ENCODE measurements at regions not wholly inside any gene's neighbourhood (a gene's known extent, or its start where the extent isn't known, plus 50 kb on each side); places are given as distances from the start of the nearest gene placed in this dataset.

DNA sequence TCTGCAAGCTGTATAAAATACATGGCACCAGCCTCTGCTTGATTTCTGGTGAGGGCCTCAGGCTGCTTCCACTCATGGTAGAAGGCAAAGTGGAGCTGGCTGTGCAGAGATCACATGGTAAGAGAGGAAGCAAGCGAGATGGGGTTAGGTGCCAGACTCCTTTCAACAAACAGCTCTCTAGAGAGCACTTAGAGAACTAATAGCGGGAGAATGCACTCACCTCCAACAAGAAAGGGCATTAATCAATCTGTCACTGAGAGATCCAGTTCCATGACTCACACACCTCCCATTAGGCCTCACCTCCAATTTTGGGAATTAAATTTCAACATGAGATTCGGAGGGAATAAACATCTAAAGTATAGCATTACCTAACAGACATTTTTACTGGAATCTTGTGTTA is 644.1 kb upstream of the ARRDC4 start:
- no peaks in the 10 kb centered on the region for H3K9me3 Mint-ChIP-seq (ENCODE audit: low read depth, unreplicated experiment)
- H3K4me3 Mint-ChIP-seq (ENCODE audit: low read depth, unreplicated experiment) = no peak overlapping the region
- H3K27ac Mint-ChIP-seq (ENCODE audit: unreplicated experiment) = no peak overlapping the region
- DNase-seq = peak; percentile 20
- no peaks in the 10 kb centered on the region for H3K27me3 Mint-ChIP-seq (ENCODE audit: unreplicated experiment)
- TF ChIP-seq, protein P1, sequence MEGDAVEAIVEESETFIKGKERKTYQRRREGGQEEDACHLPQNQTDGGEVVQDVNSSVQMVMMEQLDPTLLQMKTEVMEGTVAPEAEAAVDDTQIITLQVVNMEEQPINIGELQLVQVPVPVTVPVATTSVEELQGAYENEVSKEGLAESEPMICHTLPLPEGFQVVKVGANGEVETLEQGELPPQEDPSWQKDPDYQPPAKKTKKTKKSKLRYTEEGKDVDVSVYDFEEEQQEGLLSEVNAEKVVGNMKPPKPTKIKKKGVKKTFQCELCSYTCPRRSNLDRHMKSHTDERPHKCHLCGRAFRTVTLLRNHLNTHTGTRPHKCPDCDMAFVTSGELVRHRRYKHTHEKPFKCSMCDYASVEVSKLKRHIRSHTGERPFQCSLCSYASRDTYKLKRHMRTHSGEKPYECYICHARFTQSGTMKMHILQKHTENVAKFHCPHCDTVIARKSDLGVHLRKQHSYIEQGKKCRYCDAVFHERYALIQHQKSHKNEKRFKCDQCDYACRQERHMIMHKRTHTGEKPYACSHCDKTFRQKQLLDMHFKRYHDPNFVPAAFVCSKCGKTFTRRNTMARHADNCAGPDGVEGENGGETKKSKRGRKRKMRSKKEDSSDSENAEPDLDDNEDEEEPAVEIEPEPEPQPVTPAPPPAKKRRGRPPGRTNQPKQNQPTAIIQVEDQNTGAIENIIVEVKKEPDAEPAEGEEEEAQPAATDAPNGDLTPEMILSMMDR (IDR thresholded peaks at IDR 0.05; ENCODE audit: unreplicated experiment) = no peak
- BruUV-seq (replicated peaks) = no TSS peak
- peaks cover 16% of the 10 kb centered on the region for H3K36me3 Mint-ChIP-seq (ENCODE audit: insufficient read depth, unreplicated experiment)
- peaks cover 29% of the 10 kb centered on the region for H3K4me1 Mint-ChIP-seq (ENCODE audit: low read depth, unreplicated experiment)
- intact Hi-C loops (cut with micrococcal nuclease; ENCODE audit: unreplicated experiment) = loop anchor here (2.0 to 10.0 kb wide), 2 partner anchors 70 to 642 kb away; no protein-coding TSS in a partner anchor
- CTCF ChIA-PET = interaction anchor here (1.3 kb wide), 1 partner anchor 70 kb away, joined by 3 read pairs; no protein-coding TSS in a partner anchor

DNA sequence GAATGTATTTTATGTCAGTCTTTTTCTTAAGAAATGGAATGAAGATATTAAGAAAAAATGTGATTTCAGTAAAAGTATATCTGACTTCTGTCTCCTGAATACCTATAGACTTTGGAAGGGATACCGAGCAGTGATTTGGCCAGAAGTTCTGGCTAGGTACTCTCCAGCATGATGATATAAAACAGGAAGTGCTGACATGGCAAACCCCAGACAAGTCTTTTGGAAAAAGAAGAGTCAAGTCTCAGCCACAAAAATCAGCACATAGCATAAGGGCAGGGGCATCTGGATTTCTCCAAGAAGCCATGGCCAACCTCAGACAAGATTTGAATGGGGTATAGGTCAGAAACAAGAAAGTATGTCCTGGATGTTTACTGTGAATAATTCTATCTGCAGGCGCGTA is 643.3 kb upstream of the ARRDC4 start:
- H3K4me1 Mint-ChIP-seq (ENCODE audit: low read depth, unreplicated experiment) = peaks cover 29% of the 10 kb centered on the region
- no peaks in the 10 kb centered on the region for H3K27me3 Mint-ChIP-seq (ENCODE audit: unreplicated experiment)
- H3K4me3 Mint-ChIP-seq (ENCODE audit: low read depth, unreplicated experiment) = no peak overlapping the region
- TF ChIP-seq, protein P1 (IDR thresholded peaks at IDR 0.05; ENCODE audit: unreplicated experiment) = no peak
- H3K27ac Mint-ChIP-seq (ENCODE audit: unreplicated experiment) = no peak overlapping the region
- intact Hi-C loops (cut with micrococcal nuclease; ENCODE audit: unreplicated experiment) = loop anchor here (2.0 to 10.0 kb wide), 2 partner anchors 70 to 642 kb away; no protein-coding TSS in a partner anchor
- CTCF ChIA-PET = interaction anchor here (1.3 kb wide), 1 partner anchor 71 kb away, joined by 3 read pairs; no protein-coding TSS in a partner anchor
- H3K36me3 Mint-ChIP-seq (ENCODE audit: insufficient read depth, unreplicated experiment) = peaks cover 16% of the 10 kb centered on the region
- H3K9me3 Mint-ChIP-seq (ENCODE audit: low read depth, unreplicated experiment) = no peaks in the 10 kb centered on the region
- no peak for DNase-seq
- no TSS peak for BruUV-seq (replicated peaks)

DNA sequence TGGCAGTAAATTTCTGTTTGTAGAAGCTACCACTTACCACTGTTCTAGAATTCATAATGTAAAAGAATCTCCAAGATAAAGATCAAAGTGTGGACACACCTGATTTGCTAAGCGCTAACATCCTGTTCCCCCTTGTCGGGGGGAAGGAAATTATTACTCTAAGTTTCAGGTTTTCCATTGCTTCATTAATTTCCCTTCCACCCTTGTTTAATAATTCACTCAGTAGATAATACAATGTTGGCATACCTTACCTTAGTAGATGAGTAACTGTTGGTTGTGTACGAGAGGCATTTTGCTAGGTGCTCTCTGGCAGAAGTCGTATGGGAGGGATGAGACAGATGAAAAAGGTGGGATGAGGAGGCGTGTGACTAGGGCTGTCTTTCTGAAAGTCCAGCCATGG is 641.2 kb upstream of the ARRDC4 start:
- CTCF ChIA-PET = no interaction called here
- TF ChIP-seq, protein P1 (IDR thresholded peaks at IDR 0.05; ENCODE audit: unreplicated experiment) = no peak

DNA sequence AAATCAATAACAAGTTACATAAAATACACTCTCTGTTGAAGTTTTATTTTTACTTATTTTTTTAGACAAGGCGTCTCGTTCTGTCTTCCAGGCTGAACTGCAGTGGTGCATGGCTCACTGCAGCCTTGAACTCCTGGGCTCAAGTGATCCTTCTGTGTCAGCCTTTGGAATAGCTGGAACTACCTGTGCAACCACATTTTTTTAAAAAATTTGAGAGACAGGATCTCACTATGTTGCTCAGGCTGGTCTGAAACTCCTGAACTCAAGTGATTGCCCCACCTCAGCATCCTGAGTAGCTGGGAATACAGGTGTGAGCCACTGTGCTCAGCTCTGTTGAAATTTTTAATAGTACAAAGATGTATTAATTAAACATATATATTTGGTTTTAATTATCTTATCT is 614.3 kb upstream of the ARRDC4 start:
- TF ChIP-seq, protein P1 (IDR thresholded peaks at IDR 0.05; ENCODE audit: unreplicated experiment) = no peak
- Mint-ChIP-seq H3K9me3 (ENCODE audit: low read depth, unreplicated experiment) (peaks cover 10% of the 10 kb centered on the region), H3K36me3 (ENCODE audit: insufficient read depth, unreplicated experiment) (no peaks in the 10 kb centered on the region), H3K4me1 (ENCODE audit: low read depth, unreplicated experiment) (no peaks in the 10 kb centered on the region), H3K27me3 (ENCODE audit: unreplicated experiment) (no peaks in the 10 kb centered on the region), H3K4me3 (ENCODE audit: low read depth, unreplicated experiment) (no peak overlapping the region), H3K27ac (ENCODE audit: unreplicated experiment) (no peak overlapping the region)
- CTCF ChIA-PET = interaction anchor here (0.6 kb wide), 1 partner anchor 283 kb away, joined by 4 read pairs; no protein-coding TSS in a partner anchor
- BruUV-seq (replicated peaks) = no TSS peak
- intact Hi-C loops (cut with micrococcal nuclease; ENCODE audit: unreplicated experiment) = no loop called here
- DNase-seq = no peak

More for the DNA sequence above, 641.2 kb upstream of the ARRDC4 start:
- peak overlapping the region; percentile 96 for H3K27ac Mint-ChIP-seq (ENCODE audit: unreplicated experiment)
- intact Hi-C loops (cut with micrococcal nuclease; ENCODE audit: unreplicated experiment) = loop anchor here (1.0 to 10.0 kb wide), 2 partner anchors 185 to 644 kb away; no protein-coding TSS in a partner anchor
- no peaks in the 10 kb centered on the region for H3K9me3 Mint-ChIP-seq (ENCODE audit: low read depth, unreplicated experiment)
- BruUV-seq (replicated peaks) = no TSS peak
- H3K4me3 Mint-ChIP-seq (ENCODE audit: low read depth, unreplicated experiment) = peak overlapping the region; percentile 49
- peak; percentile 47 for DNase-seq
- no peaks in the 10 kb centered on the region for H3K27me3 Mint-ChIP-seq (ENCODE audit: unreplicated experiment)
- peaks cover 29% of the 10 kb centered on the region for H3K4me1 Mint-ChIP-seq (ENCODE audit: low read depth, unreplicated experiment)
- peaks cover 16% of the 10 kb centered on the region for H3K36me3 Mint-ChIP-seq (ENCODE audit: insufficient read depth, unreplicated experiment)

Data from Calu3 (cell line).